CD14-positive monocyte (primary cell): ENCODE measurements at regions not wholly inside any gene's neighbourhood (a gene's known extent, or its start where the extent isn't known, plus 50 kb on each side); places are given as distances from the start of the nearest gene placed in this dataset.

Source experiments
- DNase-seq, 3 donors: peaks; one replicate each; pipeline ENCODE4 v3.0.0-alpha.2; 2011 to 2022
- H2AFZ ChIP-seq: 2 replicates; pipeline ENCODE4 v1.6.0; 2012; ENCODE audit warnings: mild to moderate bottlenecking, low read depth, low read length, inconsistent platforms; ENCODE audit not compliant: insufficient read depth, poor library complexity, severe bottlenecking
- H3K27ac ChIP-seq, 2 donors: 1 replicate in 1 of 2; 2 replicates in 1 of 2; pipeline ENCODE4 v1.5.1; 2012 to 2013; ENCODE audit warnings: low read length in 2 of 2, control low read depth in 1 of 2, inconsistent platforms in 1 of 2, low read depth in 1 of 2, mild to moderate bottlenecking in 1 of 2
- H3K27me3 ChIP-seq, 2 donors: one replicate each; pipeline versions ENCODE4 v1.6.0 to v1.6.1; 2011 to 2013; ENCODE audit warnings: low read length in 2 of 2; ENCODE audit not compliant: control insufficient read depth in 2 of 2, insufficient read depth in 2 of 2
- H3K36me3 ChIP-seq, 2 donors: replicated peaks in 1 of 2; 1 replicate in 1 of 2; 2 replicates in 1 of 2; pipeline versions ENCODE4 v1.5.1 to v1.6.1; 2012 to 2013; ENCODE audit warnings: low read length in 2 of 2, control low read depth in 1 of 2, inconsistent platforms in 1 of 2, mild to moderate bottlenecking in 1 of 2; ENCODE audit not compliant: insufficient read depth in 2 of 2, control insufficient read depth in 1 of 2
- H3K4me1 ChIP-seq, 2 donors: 1 replicate in 1 of 2; 2 replicates in 1 of 2; pipeline versions ENCODE4 v1.5.1 to v1.6.1; 2012 to 2013; ENCODE audit warnings: low read length in 2 of 2, control low read depth in 1 of 2, inconsistent platforms in 1 of 2, mild to moderate bottlenecking in 1 of 2, moderate library complexity in 1 of 2; ENCODE audit not compliant: insufficient read depth in 2 of 2, control insufficient read depth in 1 of 2
- H3K4me2 ChIP-seq: replicated peaks from 2 replicates; pipeline ENCODE3; 2012; ENCODE audit warnings: low read length, moderate library complexity, mild to moderate bottlenecking; ENCODE audit not compliant: poor library complexity, severe bottlenecking; ENCODE audit errors: extremely low read depth
- H3K4me3 ChIP-seq, 3 experiments: fragments of 200-600 bp in 1 of 3; sonication (generic) in 1 of 3; replicated peaks in 1 of 3; 1 replicate in 2 of 3; 2 replicates in 1 of 3; pipeline ENCODE4 v1.5.1; 2011 to 2013; ENCODE audit warnings: low read length in 3 of 3, mild to moderate bottlenecking in 3 of 3, control low read depth in 2 of 3, low read depth in 2 of 3, inconsistent platforms in 1 of 3, moderate library complexity in 1 of 3
- H3K79me2 ChIP-seq: 2 replicates; pipeline ENCODE4 v1.6.0; 2012; ENCODE audit warnings: mild to moderate bottlenecking, control low read depth, inconsistent platforms, low read length, moderate library complexity; ENCODE audit not compliant: insufficient read depth
- H3K9ac ChIP-seq: 2 replicates; pipeline ENCODE4 v1.6.0; 2017; ENCODE audit warnings: low read length, mild to moderate bottlenecking; ENCODE audit not compliant: insufficient read depth, poor library complexity, severe bottlenecking
- H3K9me3 ChIP-seq, 2 donors: replicated peaks in 1 of 2; 1 replicate in 1 of 2; 2 replicates in 1 of 2; pipeline versions ENCODE4 v1.5.1 to v1.6.1; 2012 to 2013; ENCODE audit warnings: low read length in 2 of 2, control low read depth in 1 of 2; ENCODE audit not compliant: control insufficient read depth in 1 of 2, insufficient read depth in 1 of 2
- H4K20me1 ChIP-seq: 2 replicates; pipeline ENCODE4 v1.6.0; 2012; ENCODE audit warnings: mild to moderate bottlenecking, low read length, control low read depth, moderate library complexity; ENCODE audit not compliant: insufficient read depth
- H3K27ac Mint-ChIP-seq, 7 donors: one replicate each; pipeline ENCODE4 v1.8.0; 2020; ENCODE audit warnings: mild to moderate bottlenecking in 7 of 7, mixed read lengths in 7 of 7, moderate library complexity in 6 of 7, inconsistent platforms in 2 of 7
- H3K27me3 Mint-ChIP-seq, 3 donors: one replicate each; pipeline ENCODE4 v1.8.0; 2021 to 2022; ENCODE audit warnings: low read depth in 3 of 3, mild to moderate bottlenecking in 3 of 3, mixed read lengths in 3 of 3, moderate library complexity in 3 of 3, inconsistent platforms in 1 of 3
- H3K36me3 Mint-ChIP-seq, 2 donors: one replicate each; pipeline ENCODE4 v1.8.0; 2020; ENCODE audit warnings: mixed read lengths in 2 of 2, inconsistent platforms in 1 of 2, mild to moderate bottlenecking in 1 of 2
- H3K4me1 Mint-ChIP-seq: one replicate; pipeline ENCODE4 v1.8.0; 2020; ENCODE audit warnings: mild to moderate bottlenecking, mixed read lengths
- H3K4me3 Mint-ChIP-seq, 2 donors: one replicate each; pipeline ENCODE4 v1.8.0; 2020; ENCODE audit warnings: mild to moderate bottlenecking in 2 of 2, mixed read lengths in 2 of 2, moderate library complexity in 1 of 2
- H3K9me3 Mint-ChIP-seq, 7 donors: one replicate each; pipeline ENCODE4 v1.8.0; 2020 to 2022; ENCODE audit warnings: mixed read lengths in 7 of 7, mild to moderate bottlenecking in 6 of 7, moderate library complexity in 6 of 7, inconsistent platforms in 2 of 7
- CTCF ChIP-seq: fragments of 200-600 bp; IDR thresholded peaks from one replicate; pipeline ENCODE4 v1.8.0; 2022; ENCODE audit warnings: antibody characterized with exemption, mild to moderate bottlenecking
- WGBS: methylation state at CpG from one replicate; pipeline ENCODE4 v1.1.5; 2013; ENCODE audit warnings: missing lambda C conversion rate; ENCODE audit not compliant: insufficient coverage; 5-methylcytosine and 5-hydroxymethylcytosine counted together
- intact Hi-C, 2 donors: fragments of 100-400 bp; cut with micrococcal nuclease; formaldehyde crosslinking; loops; one replicate each; pipeline versions ENCODE4 v1.15.0 to v1.15.1; 2023

DNA sequence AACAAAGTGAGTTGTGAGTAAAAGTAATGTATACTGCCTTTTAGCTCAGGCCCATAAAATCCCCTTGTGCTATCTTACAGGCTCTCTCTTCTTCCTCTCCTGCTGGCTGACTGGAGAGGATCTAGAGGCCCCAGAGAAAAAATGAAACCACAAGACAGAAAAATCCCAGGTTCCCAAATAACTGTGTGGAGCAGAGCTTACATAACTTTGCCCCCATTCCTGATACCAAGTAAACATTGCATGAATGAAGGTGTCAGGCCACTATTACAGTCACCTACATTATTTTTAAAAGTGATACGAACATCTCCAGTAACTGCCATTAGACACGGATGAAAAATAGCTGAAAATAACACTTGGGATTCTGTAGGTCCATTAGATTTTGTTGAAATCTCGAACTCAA, 386.0 kb upstream of the NR5A2 start:
- Mint-ChIP-seq H3K4me3 (no peak overlapping the region), H3K27me3 (no peaks in the 10 kb centered on the region), H3K9me3 (peaks cover 0 to 5% (median 4%) of the 10 kb centered on the region in 7 donors), H3K4me1 (peaks cover 2% of the 10 kb centered on the region), H3K36me3 (no peaks in the 10 kb centered on the region), H3K27ac (no peak overlapping the region)
- no peaks in the 10 kb centered on the region for H3K4me1 ChIP-seq
- no peak for TF ChIP-seq CTCF
- WGBS: no CpG with 5 or more reads among the region's 3 CpGs
- DNase-seq: no peak
- H3K36me3 ChIP-seq: no peaks in the 10 kb centered on the region
- H3K4me3 ChIP-seq: no peak overlapping the region
- H3K9ac ChIP-seq: no peak overlapping the region
- no peak overlapping the region for H3K27ac ChIP-seq
- intact Hi-C loops: no loop called here
- no peaks in the 10 kb centered on the region for H4K20me1 ChIP-seq
- H3K9me3 ChIP-seq: no peaks in the 10 kb centered on the region
- H2AFZ ChIP-seq: no peak overlapping the region
- no peaks in the 10 kb centered on the region for H3K79me2 ChIP-seq
- no peaks in the 10 kb centered on the region for H3K27me3 ChIP-seq
- H3K4me2 ChIP-seq: no peak overlapping the region

GRCh38 chr1:199644912-199645311, 382.6 kb upstream of the NR5A2 start:
- TF ChIP-seq CTCF: no peak
- no peak for DNase-seq
- peaks cover 7 to 14% (median 10%) of the 10 kb centered on the region in 7 donors for H3K9me3 Mint-ChIP-seq
- H3K27ac Mint-ChIP-seq: no peak overlapping the region
- H3K4me1 Mint-ChIP-seq: peaks cover 2% of the 10 kb centered on the region
- no peaks in the 10 kb centered on the region for H4K20me1 ChIP-seq
- H3K79me2 ChIP-seq: no peaks in the 10 kb centered on the region
- H2AFZ ChIP-seq: no peak overlapping the region
- H3K4me1 ChIP-seq: no peaks in the 10 kb centered on the region
- H3K36me3 Mint-ChIP-seq: no peaks in the 10 kb centered on the region
- H3K27me3 Mint-ChIP-seq: no peaks in the 10 kb centered on the region
- H3K4me2 ChIP-seq: no peak overlapping the region
- no peak overlapping the region for H3K27ac ChIP-seq
- H3K9ac ChIP-seq: no peak overlapping the region
- no peak overlapping the region for H3K4me3 ChIP-seq
- WGBS: no CpG with 5 or more reads among the region's 1 CpG
- H3K36me3 ChIP-seq: no peaks in the 10 kb centered on the region
- no peaks in the 10 kb centered on the region for H3K27me3 ChIP-seq
- intact Hi-C loops: no loop called here
- no peak overlapping the region for H3K4me3 Mint-ChIP-seq
- H3K9me3 ChIP-seq: peaks cover 0 to 12% of the 10 kb centered on the region in 2 donors
